Endothelial cell of umbilical vein (primary cell): ENCODE measurements at regions not wholly inside any gene's neighbourhood (a gene's known extent, or its start where the extent isn't known, plus 50 kb on each side); places are given as distances from the start of the nearest gene placed in this dataset.

Experiments used
- BruUV-seq: library from RNA; stranded (reverse); fragments of 400-500 nt; replicated peaks from 2 replicates; lab custom pipeline; 2021; lab: Mats Ljungman, UMichigan
- CTCF ChIA-PET: fragments of 300-600, 350-600 bp; sonication (Branson Sonifier 250); formaldehyde crosslinking; loops from one replicate; lab custom pipeline; 2021; ENCODE audit warnings: antibody characterized with exemption, inconsistent platforms; lab: Charles Lee
- POLR2A ChIA-PET: fragments of 300-600, 350-600 bp; sonication (Branson Sonifier 250); formaldehyde crosslinking; loops from one replicate; lab custom pipeline; 2021; ENCODE audit warnings: antibody characterized with exemption, inconsistent platforms; lab: Charles Lee
- DNase-seq: peaks from one replicate; pipeline ENCODE4 v3.0.0-alpha.2; 2011; ENCODE audit warnings: low read depth, low spot score
- FAIRE-seq: peaks from 2 replicates; lab custom pipeline; 2011; peaks lifted over from hg19 to GRCh38; lab: Jason Lieb, UNC
- H2AFZ ChIP-seq: 2 replicates; pipeline ENCODE4 v1.6.0; 2012; ENCODE audit warnings: low read depth, low read length, control low read depth, inconsistent platforms
- H3K27ac ChIP-seq: 2 replicates; pipeline ENCODE4 v1.5.1; 2011; ENCODE audit warnings: low read depth, mild to moderate bottlenecking, control low read depth, low read length, moderate library complexity; ENCODE audit not compliant: insufficient read depth
- H3K27me3 ChIP-seq, 2 experiments: 2 replicates each; pipeline versions ENCODE4 v1.6.0 to v1.6.1; 2011; ENCODE audit warnings: low read length in 2 of 2, mixed read lengths in 1 of 2; ENCODE audit not compliant: control insufficient read depth in 2 of 2, insufficient read depth in 2 of 2
- H3K36me3 ChIP-seq, 2 experiments: 2 replicates in 1 of 2; 3 replicates in 1 of 2; pipeline ENCODE4 v1.5.1; 2011; ENCODE audit warnings: low read length in 2 of 2, mild to moderate bottlenecking in 1 of 2, moderate library complexity in 1 of 2; ENCODE audit not compliant: control insufficient read depth in 2 of 2, insufficient read depth in 2 of 2; ENCODE audit errors: extremely low read depth in 1 of 2
- H3K4me1 ChIP-seq: 3 replicates; pipeline ENCODE4 v1.5.1; 2011; ENCODE audit warnings: mild to moderate bottlenecking, low read length; ENCODE audit not compliant: control insufficient read depth, insufficient read depth; ENCODE audit errors: extremely low read depth
- H3K4me2 ChIP-seq: 2 replicates; pipeline ENCODE4 v1.6.1; 2011; ENCODE audit warnings: low read length, control low read depth, mixed read lengths; ENCODE audit not compliant: insufficient read depth
- H3K4me3 ChIP-seq, 3 experiments: fragments of 200-600 bp in 1 of 3; sonication (generic), shearing (Covaris generic) in 1 of 3; replicated peaks in 1 of 3; 2 replicates each; pipeline ENCODE4 v1.5.1; 2011 to 2016; ENCODE audit warnings: control low read depth in 3 of 3, low read length in 3 of 3, mild to moderate bottlenecking in 2 of 3, inconsistent platforms in 1 of 3, low read depth in 1 of 3, moderate library complexity in 1 of 3; ENCODE audit not compliant: insufficient read depth in 1 of 3
- H3K79me2 ChIP-seq: 2 replicates; pipeline ENCODE4 v1.6.0; 2012; ENCODE audit warnings: low read length, inconsistent platforms; ENCODE audit not compliant: control insufficient read depth, insufficient read depth
- H3K9ac ChIP-seq: replicated peaks from 2 replicates; pipeline ENCODE3; 2011; ENCODE audit warnings: low read length, control low read depth; ENCODE audit not compliant: insufficient read depth; ENCODE audit errors: extremely low read depth
- H3K9me1 ChIP-seq: replicated peaks from 3 replicates; pipeline ENCODE4 v1.6.0; 2011; ENCODE audit warnings: mild to moderate bottlenecking, low read length; ENCODE audit not compliant: control insufficient read depth, insufficient read depth; ENCODE audit errors: extremely low read depth
- H3K9me3 ChIP-seq: replicated peaks from 2 replicates; pipeline ENCODE4 v1.5.1; 2012; ENCODE audit warnings: low read length, inconsistent platforms; ENCODE audit not compliant: control insufficient read depth, insufficient read depth
- H4K20me1 ChIP-seq: replicated peaks from 2 replicates; pipeline ENCODE3; 2011; ENCODE audit warnings: mild to moderate bottlenecking, low read length; ENCODE audit not compliant: control insufficient read depth, insufficient read depth; ENCODE audit errors: extremely low read depth
- CTCF ChIP-seq, 2 donors: IDR thresholded peaks; 1 replicate in 1 of 2; 2 replicates in 1 of 2; pipeline ENCODE4 v1.5.1; 2011; ENCODE audit warnings: low read length in 2 of 2, mild to moderate bottlenecking in 2 of 2, moderate library complexity in 2 of 2, control low read depth in 1 of 2, inconsistent platforms in 1 of 2, low read depth in 1 of 2; ENCODE audit not compliant: insufficient read depth in 1 of 2; ENCODE audit errors: extremely low read depth in 1 of 2
- EZH2 ChIP-seq: IDR thresholded peaks from 2 replicates; pipeline ENCODE4 v1.6.1; 2012; ENCODE audit warnings: borderline replicate concordance, low read depth, mild to moderate bottlenecking, moderate library complexity, low read length, inconsistent platforms; ENCODE audit not compliant: severe bottlenecking
- FOS ChIP-seq: IDR thresholded peaks from 2 replicates; pipeline ENCODE4 v1.6.1; 2011; ENCODE audit warnings: mild to moderate bottlenecking, low read length, moderate library complexity, borderline replicate concordance; ENCODE audit not compliant: insufficient read depth
- GATA2 ChIP-seq: IDR thresholded peaks from 2 replicates; pipeline ENCODE4 v1.7.0; 2011; ENCODE audit warnings: low read depth, mild to moderate bottlenecking, moderate library complexity, mixed read lengths, low read length; ENCODE audit not compliant: insufficient read length, insufficient read depth
- JUN ChIP-seq: IDR thresholded peaks from 2 replicates; pipeline ENCODE4 v1.6.1; 2011; ENCODE audit warnings: borderline replicate concordance, low read depth; ENCODE audit not compliant: insufficient read length, insufficient read depth
- MAX ChIP-seq: IDR thresholded peaks from 2 replicates; pipeline ENCODE4 v1.6.1; 2011; ENCODE audit not compliant: insufficient read depth, insufficient read length
- MYC ChIP-seq: IDR thresholded peaks from one replicate; pipeline ENCODE4 v1.6.1; 2011; ENCODE audit warnings: mild to moderate bottlenecking, low read depth, low read length
- POLR2A ChIP-seq: IDR thresholded peaks from 2 replicates; pipeline ENCODE4 v1.6.1; 2012; ENCODE audit warnings: low read depth, mild to moderate bottlenecking, control low read depth, low read length
- POLR2AphosphoS5 ChIP-seq: IDR thresholded peaks from 2 replicates; pipeline ENCODE4 v1.6.1; 2012; ENCODE audit warnings: low read depth, mild to moderate bottlenecking, control low read depth, low read length, moderate library complexity; ENCODE audit not compliant: insufficient read depth
- dilution Hi-C: fragments of 300-500 bp; cut with MboI; formaldehyde crosslinking; loops from one replicate; pipeline ENCODE4 v1.15.0; 2019; ENCODE audit warnings: low sequenced_read_pairs; ENCODE audit not compliant: extremely low pct_ligation_motif_present
- intact Hi-C: fragments of 100-400 bp; cut with micrococcal nuclease; formaldehyde crosslinking; loops from one replicate; pipeline ENCODE4 v1.10.0; 2022

- Histone ChIP-seq H3K79me2 (no peaks in the 10 kb centered on the region), H3K9ac (no peak overlapping the region), H3K4me2 (no peak overlapping the region), H3K4me3 (no peak overlapping the region), H3K27ac (no peak overlapping the region), H3K9me1 (no peaks in the 10 kb centered on the region), H3K9me3 (no peaks in the 10 kb centered on the region), H3K27me3 (no peaks in the 10 kb centered on the region), H3K4me1 (no peaks in the 10 kb centered on the region), H2AFZ (no peak overlapping the region), H4K20me1 (no peaks in the 10 kb centered on the region), H3K36me3 (no peaks in the 10 kb centered on the region)
- dilution Hi-C loops, result no loop called here
- ChIA-PET CTCF (no interaction called here), POLR2A (no interaction called here)
- intact Hi-C loops, result no loop called here
- FAIRE-seq (no peak), DNase-seq (no peak)
- no peak for TF ChIP-seq MAX
- TF ChIP-seq FOS, result no peak
- no peak for TF ChIP-seq GATA2
- no peak for TF ChIP-seq MYC
- TF ChIP-seq POLR2A, result no peak
- TF ChIP-seq POLR2AphosphoS5, result no peak
- TF ChIP-seq EZH2, result no peak
- no peak for TF ChIP-seq CTCF (IDR thresholded peaks at IDR 0.05; ENCODE audit: extremely low read depth in 1 of 2, insufficient read depth in 1 of 2, low read depth in 1 of 2, low read length in 2 of 2)
- no peak for TF ChIP-seq JUN
- no TSS peak for BruUV-seq
Measured at GRCh38 chr6:1116149-1116548, 195.7 kb upstream of the FOXQ1 start.
